ENCODE measurements at regions not wholly inside any gene's neighbourhood (a gene's known extent, or its start where the extent isn't known, plus 50 kb on each side); places are given as distances from the start of the nearest gene placed in this dataset.

DNA sequence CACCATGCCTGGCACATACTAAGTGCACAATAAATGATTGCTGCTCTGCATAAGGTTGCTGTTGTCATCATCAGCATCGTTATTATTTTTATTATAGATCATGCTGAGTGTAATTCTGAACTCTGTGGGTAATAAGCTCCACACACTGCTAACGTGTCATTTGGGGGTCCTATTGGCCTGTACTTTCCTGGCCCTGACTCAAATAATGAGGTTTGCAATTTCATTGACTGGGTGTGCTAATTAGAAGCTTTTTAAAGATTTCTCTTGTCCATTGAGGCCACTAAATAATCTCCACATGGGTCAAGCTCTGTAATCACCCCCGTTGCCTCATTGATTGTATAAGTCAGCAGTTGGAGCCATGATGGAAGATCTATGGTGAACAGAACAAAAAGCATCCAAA is 320.8 kb upstream of the TMPO start:
- H3K9me2 ChIP-seq (ENCODE audit: insufficient read depth, low read length) = no peaks in the 10 kb centered on the region
- H3K4me2 ChIP-seq (ENCODE audit: low read length) = no peak overlapping the region
- H3K4me3 ChIP-seq (ENCODE audit: low read length) = no peak overlapping the region
- no peak for TF ChIP-seq TAF1 (IDR thresholded peaks at IDR 0.05; ENCODE audit: low read depth)
- no peak overlapping the region for H3K9ac ChIP-seq (ENCODE audit: low read length)
- no peaks in the 10 kb centered on the region for H3K36me3 ChIP-seq (ENCODE audit: insufficient read depth, low read length)
- H4K20me1 ChIP-seq (ENCODE audit: insufficient read depth) = no peaks in the 10 kb centered on the region
- no peaks in the 10 kb centered on the region for H3K27me3 ChIP-seq (ENCODE audit: insufficient read depth, low read depth, low read length)
- H3K27ac ChIP-seq (ENCODE audit: low read length) = no peak overlapping the region
- no peak overlapping the region for H2AFZ ChIP-seq (ENCODE audit: low read depth, low read length)
- H3K79me2 ChIP-seq (replicated peaks; ENCODE audit: insufficient read depth, low read length) = no peaks in the 10 kb centered on the region
- no peaks in the 10 kb centered on the region for H3K9me3 ChIP-seq (ENCODE audit: low read length)
- H3F3A ChIP-seq (ENCODE audit: insufficient read depth, low read length, poor library complexity, severe bottlenecking) = no peaks in the 10 kb centered on the region

DNA sequence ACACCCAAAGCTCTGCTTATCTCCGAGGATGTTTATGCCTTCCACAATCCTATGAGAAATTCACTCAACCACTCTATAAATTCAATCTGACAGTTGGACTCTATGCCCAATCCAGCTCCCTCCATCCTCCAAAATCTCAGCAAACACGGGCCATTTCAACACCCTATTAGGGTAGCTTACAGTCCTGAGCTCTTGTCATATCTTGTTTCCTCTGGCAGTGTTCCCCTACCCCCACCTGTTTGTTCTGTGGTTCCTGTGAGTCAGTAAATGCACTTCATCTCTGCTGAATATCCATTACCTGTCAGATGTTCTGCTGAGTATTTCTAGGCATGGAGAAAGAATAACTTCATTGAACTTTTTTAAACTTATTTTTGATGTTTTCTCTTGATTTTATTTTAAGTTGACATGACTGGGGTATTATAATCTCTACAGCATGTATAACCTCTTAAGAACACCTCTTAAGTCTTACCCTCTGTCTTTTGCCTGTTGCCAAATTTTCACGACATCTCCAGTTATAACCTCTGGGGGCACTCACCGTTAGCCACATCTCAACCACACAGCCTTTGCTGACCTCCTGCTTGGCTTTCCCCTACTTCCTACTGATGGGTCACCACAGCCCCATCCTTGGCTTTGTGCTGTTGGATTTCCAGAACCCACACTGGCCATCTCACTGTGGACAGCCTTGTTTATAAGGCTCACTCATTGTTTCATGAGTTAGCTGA is 317.0 kb upstream of the TMPO start:
- Histone ChIP-seq H3K27me3 (ENCODE audit: insufficient read depth, low read depth, low read length) (no peaks in the 10 kb centered on the region), H3K36me3 (ENCODE audit: insufficient read depth, low read length) (no peaks in the 10 kb centered on the region), H4K20me1 (ENCODE audit: insufficient read depth) (no peaks in the 10 kb centered on the region), H3K9me3 (ENCODE audit: low read length) (no peaks in the 10 kb centered on the region), H3K4me3 (ENCODE audit: low read length) (no peak overlapping the region), H3K27ac (ENCODE audit: low read length) (no peak overlapping the region), H3F3A (ENCODE audit: insufficient read depth, low read length, poor library complexity, severe bottlenecking) (no peaks in the 10 kb centered on the region), H2AFZ (ENCODE audit: low read depth, low read length) (no peak overlapping the region), H3K79me2 (replicated peaks; ENCODE audit: insufficient read depth, low read length) (no peaks in the 10 kb centered on the region), H3K9ac (ENCODE audit: low read length) (no peak overlapping the region), H3K9me2 (ENCODE audit: insufficient read depth, low read length) (no peaks in the 10 kb centered on the region), H3K4me2 (ENCODE audit: low read length) (no peak overlapping the region)
- TF ChIP-seq POLR2AphosphoS5 (IDR thresholded peaks at IDR 0.05) = no peak
- TF ChIP-seq MXI1 (conservative IDR thresholded peaks at IDR 0.05; ENCODE audit: poor library complexity, severe bottlenecking) = no peak
- TF ChIP-seq EZH2 (IDR thresholded peaks at IDR 0.05; ENCODE audit: borderline replicate concordance, insufficient read depth, low read length, poor library complexity, severe bottlenecking) = no peak
- TF ChIP-seq, protein P1, sequence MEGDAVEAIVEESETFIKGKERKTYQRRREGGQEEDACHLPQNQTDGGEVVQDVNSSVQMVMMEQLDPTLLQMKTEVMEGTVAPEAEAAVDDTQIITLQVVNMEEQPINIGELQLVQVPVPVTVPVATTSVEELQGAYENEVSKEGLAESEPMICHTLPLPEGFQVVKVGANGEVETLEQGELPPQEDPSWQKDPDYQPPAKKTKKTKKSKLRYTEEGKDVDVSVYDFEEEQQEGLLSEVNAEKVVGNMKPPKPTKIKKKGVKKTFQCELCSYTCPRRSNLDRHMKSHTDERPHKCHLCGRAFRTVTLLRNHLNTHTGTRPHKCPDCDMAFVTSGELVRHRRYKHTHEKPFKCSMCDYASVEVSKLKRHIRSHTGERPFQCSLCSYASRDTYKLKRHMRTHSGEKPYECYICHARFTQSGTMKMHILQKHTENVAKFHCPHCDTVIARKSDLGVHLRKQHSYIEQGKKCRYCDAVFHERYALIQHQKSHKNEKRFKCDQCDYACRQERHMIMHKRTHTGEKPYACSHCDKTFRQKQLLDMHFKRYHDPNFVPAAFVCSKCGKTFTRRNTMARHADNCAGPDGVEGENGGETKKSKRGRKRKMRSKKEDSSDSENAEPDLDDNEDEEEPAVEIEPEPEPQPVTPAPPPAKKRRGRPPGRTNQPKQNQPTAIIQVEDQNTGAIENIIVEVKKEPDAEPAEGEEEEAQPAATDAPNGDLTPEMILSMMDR (IDR thresholded peaks at IDR 0.05; ENCODE audit: poor library complexity, severe bottlenecking) = no peak
- no peak for TF ChIP-seq SMC3 (conservative IDR thresholded peaks at IDR 0.05; ENCODE audit: poor library complexity)
- TF ChIP-seq, protein P2, sequence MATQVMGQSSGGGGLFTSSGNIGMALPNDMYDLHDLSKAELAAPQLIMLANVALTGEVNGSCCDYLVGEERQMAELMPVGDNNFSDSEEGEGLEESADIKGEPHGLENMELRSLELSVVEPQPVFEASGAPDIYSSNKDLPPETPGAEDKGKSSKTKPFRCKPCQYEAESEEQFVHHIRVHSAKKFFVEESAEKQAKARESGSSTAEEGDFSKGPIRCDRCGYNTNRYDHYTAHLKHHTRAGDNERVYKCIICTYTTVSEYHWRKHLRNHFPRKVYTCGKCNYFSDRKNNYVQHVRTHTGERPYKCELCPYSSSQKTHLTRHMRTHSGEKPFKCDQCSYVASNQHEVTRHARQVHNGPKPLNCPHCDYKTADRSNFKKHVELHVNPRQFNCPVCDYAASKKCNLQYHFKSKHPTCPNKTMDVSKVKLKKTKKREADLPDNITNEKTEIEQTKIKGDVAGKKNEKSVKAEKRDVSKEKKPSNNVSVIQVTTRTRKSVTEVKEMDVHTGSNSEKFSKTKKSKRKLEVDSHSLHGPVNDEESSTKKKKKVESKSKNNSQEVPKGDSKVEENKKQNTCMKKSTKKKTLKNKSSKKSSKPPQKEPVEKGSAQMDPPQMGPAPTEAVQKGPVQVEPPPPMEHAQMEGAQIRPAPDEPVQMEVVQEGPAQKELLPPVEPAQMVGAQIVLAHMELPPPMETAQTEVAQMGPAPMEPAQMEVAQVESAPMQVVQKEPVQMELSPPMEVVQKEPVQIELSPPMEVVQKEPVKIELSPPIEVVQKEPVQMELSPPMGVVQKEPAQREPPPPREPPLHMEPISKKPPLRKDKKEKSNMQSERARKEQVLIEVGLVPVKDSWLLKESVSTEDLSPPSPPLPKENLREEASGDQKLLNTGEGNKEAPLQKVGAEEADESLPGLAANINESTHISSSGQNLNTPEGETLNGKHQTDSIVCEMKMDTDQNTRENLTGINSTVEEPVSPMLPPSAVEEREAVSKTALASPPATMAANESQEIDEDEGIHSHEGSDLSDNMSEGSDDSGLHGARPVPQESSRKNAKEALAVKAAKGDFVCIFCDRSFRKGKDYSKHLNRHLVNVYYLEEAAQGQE (IDR thresholded peaks at IDR 0.05; ENCODE audit: borderline replicate concordance) = no peak
- no peak for TF ChIP-seq TAF1 (IDR thresholded peaks at IDR 0.05; ENCODE audit: low read depth)
- no peak for TF ChIP-seq EP300 (conservative IDR thresholded peaks at IDR 0.05; ENCODE audit: poor library complexity, severe bottlenecking)
- no peak for TF ChIP-seq RAD21 (conservative IDR thresholded peaks at IDR 0.05)

All from neural cell (in vitro differentiated cells).